Activated T-cell treated with anti-CD3 and anti-CD28 coated beads, Interleukin-2, amount 50 U/mL, for 24 hours (primary cell): ENCODE measurements at regions not wholly inside any gene's neighbourhood (a gene's known extent, or its start where the extent isn't known, plus 50 kb on each side); places are given as distances from the start of the nearest gene placed in this dataset.
"Not testable (repeated sequence)": the region's sequence is repeated elsewhere in the genome, so short reads cannot be mapped to it uniquely, and the experiment has no call there.

Experiments used
- DNase-seq: peaks from one replicate; pipeline ENCODE4 v3.0.0-alpha.2; 2020
- H3K27ac Mint-ChIP-seq: 2 replicates; pipeline ENCODE4 v1.8.0; 2020; ENCODE audit warnings: mild to moderate bottlenecking, mixed read lengths
- H3K27me3 Mint-ChIP-seq: 2 replicates; pipeline ENCODE4 v1.8.0; 2020; ENCODE audit warnings: mixed read lengths
- H3K36me3 Mint-ChIP-seq: 2 replicates; pipeline ENCODE4 v1.8.0; 2020; ENCODE audit warnings: low read depth, mixed read lengths
- H3K4me1 Mint-ChIP-seq: 2 replicates; pipeline ENCODE4 v1.8.0; 2020; ENCODE audit warnings: low read depth, mixed read lengths
- H3K4me3 Mint-ChIP-seq: 2 replicates; pipeline ENCODE4 v1.8.0; 2020; ENCODE audit warnings: mild to moderate bottlenecking, moderate library complexity, mixed read lengths
- H3K9me3 Mint-ChIP-seq: 2 replicates; pipeline ENCODE4 v1.8.0; 2020; ENCODE audit warnings: mixed read lengths

- no peaks in the 10 kb centered on the region for H3K36me3 Mint-ChIP-seq
- no peaks in the 10 kb centered on the region for H3K4me1 Mint-ChIP-seq
- H3K27me3 Mint-ChIP-seq = no peaks in the 10 kb centered on the region
- no peak overlapping the region for H3K4me3 Mint-ChIP-seq
- H3K27ac Mint-ChIP-seq = no peak overlapping the region
- peaks cover 11% of the 10 kb centered on the region for H3K9me3 Mint-ChIP-seq
- no peak for DNase-seq
Measured at GRCh38 chr2:77664491-77664890, 142.3 kb upstream of the LRRTM4 start.

- H3K4me1 Mint-ChIP-seq = no peaks in the 10 kb centered on the region
- H3K9me3 Mint-ChIP-seq = peaks cover 8% of the 10 kb centered on the region
- H3K4me3 Mint-ChIP-seq = no peak overlapping the region
- no peak overlapping the region for H3K27ac Mint-ChIP-seq
- no peaks in the 10 kb centered on the region for H3K36me3 Mint-ChIP-seq
- DNase-seq = no peak
- H3K27me3 Mint-ChIP-seq = no peaks in the 10 kb centered on the region
Measured at GRCh38 chr2:77666251-77666980, 144.2 kb upstream of the LRRTM4 start.

GRCh38 chr2:77684543-77685319, 162.6 kb upstream of the LRRTM4 start:
- H3K27me3 Mint-ChIP-seq, H3K4me1 Mint-ChIP-seq, H3K27ac Mint-ChIP-seq, H3K9me3 Mint-ChIP-seq, H3K36me3 Mint-ChIP-seq, H3K4me3 Mint-ChIP-seq, DNase-seq: not testable (repeated sequence)

GRCh38 chr2:77712601-77713000, 190.4 kb upstream of the LRRTM4 start:
- Mint-ChIP-seq H3K9me3 (peaks cover 13% of the 10 kb centered on the region), H3K4me3 (no peak overlapping the region), H3K27ac (no peak overlapping the region), H3K27me3 (no peaks in the 10 kb centered on the region), H3K36me3 (no peaks in the 10 kb centered on the region), H3K4me1 (no peaks in the 10 kb centered on the region)
- DNase-seq = no peak

GRCh38 chr2:77713412-77713811, 191.2 kb upstream of the LRRTM4 start:
- Mint-ChIP-seq H3K27ac (no peak overlapping the region), H3K27me3 (no peaks in the 10 kb centered on the region), H3K4me1 (no peaks in the 10 kb centered on the region), H3K4me3 (no peak overlapping the region), H3K36me3 (no peaks in the 10 kb centered on the region), H3K9me3 (peaks cover 14% of the 10 kb centered on the region)
- no peak for DNase-seq

- no peak overlapping the region for H3K27ac Mint-ChIP-seq
- H3K4me1 Mint-ChIP-seq = no peaks in the 10 kb centered on the region
- H3K36me3 Mint-ChIP-seq = no peaks in the 10 kb centered on the region
- no peak overlapping the region for H3K4me3 Mint-ChIP-seq
- peaks cover 19% of the 10 kb centered on the region for H3K9me3 Mint-ChIP-seq
- DNase-seq = no peak
- H3K27me3 Mint-ChIP-seq = no peaks in the 10 kb centered on the region
Measured at GRCh38 chr2:77720115-77720514, 197.9 kb upstream of the LRRTM4 start.

GRCh38 chr2:77721593-77721992, 199.4 kb upstream of the LRRTM4 start:
- no peaks in the 10 kb centered on the region for H3K27me3 Mint-ChIP-seq
- no peak overlapping the region for H3K27ac Mint-ChIP-seq
- peaks cover 20% of the 10 kb centered on the region for H3K9me3 Mint-ChIP-seq
- H3K36me3 Mint-ChIP-seq = no peaks in the 10 kb centered on the region
- no peak for DNase-seq
- no peaks in the 10 kb centered on the region for H3K4me1 Mint-ChIP-seq
- no peak overlapping the region for H3K4me3 Mint-ChIP-seq

- Mint-ChIP-seq H3K4me1 (no peaks in the 10 kb centered on the region), H3K9me3 (peaks cover 24% of the 10 kb centered on the region), H3K36me3 (no peaks in the 10 kb centered on the region), H3K4me3 (no peak overlapping the region), H3K27me3 (no peaks in the 10 kb centered on the region), H3K27ac (no peak overlapping the region)
- no peak for DNase-seq
Measured at GRCh38 chr2:77725045-77725444, 202.9 kb upstream of the LRRTM4 start.

GRCh38 chr2:77734662-77735340, 212.6 kb upstream of the LRRTM4 start:
- not testable (repeated sequence) for H3K27ac Mint-ChIP-seq, DNase-seq, H3K36me3 Mint-ChIP-seq, H3K4me1 Mint-ChIP-seq, H3K27me3 Mint-ChIP-seq, H3K4me3 Mint-ChIP-seq
- peaks cover 14% of the 10 kb centered on the region for H3K9me3 Mint-ChIP-seq

GRCh38 chr2:77737236-77737635, 215.1 kb upstream of the LRRTM4 start:
- no peak for DNase-seq
- no peaks in the 10 kb centered on the region for H3K4me1 Mint-ChIP-seq
- no peak overlapping the region for H3K27ac Mint-ChIP-seq
- H3K9me3 Mint-ChIP-seq = peaks cover 15% of the 10 kb centered on the region
- no peak overlapping the region for H3K4me3 Mint-ChIP-seq
- H3K36me3 Mint-ChIP-seq = no peaks in the 10 kb centered on the region
- H3K27me3 Mint-ChIP-seq = no peaks in the 10 kb centered on the region

GRCh38 chr2:77746780-77747179, 224.6 kb upstream of the LRRTM4 start:
- Mint-ChIP-seq H3K4me1 (no peaks in the 10 kb centered on the region), H3K27me3 (no peaks in the 10 kb centered on the region), H3K9me3 (peaks cover 19% of the 10 kb centered on the region), H3K27ac (no peak overlapping the region), H3K36me3 (no peaks in the 10 kb centered on the region), H3K4me3 (no peak overlapping the region)
- no peak for DNase-seq

- not testable (repeated sequence) for DNase-seq, H3K27ac Mint-ChIP-seq, H3K27me3 Mint-ChIP-seq, H3K4me1 Mint-ChIP-seq, H3K4me3 Mint-ChIP-seq, H3K36me3 Mint-ChIP-seq
- peaks cover 13% of the 10 kb centered on the region for H3K9me3 Mint-ChIP-seq
Measured at GRCh38 chr2:77753710-77754345, 231.7 kb upstream of the LRRTM4 start.

- Mint-ChIP-seq H3K4me1 (no peaks in the 10 kb centered on the region), H3K36me3 (no peaks in the 10 kb centered on the region), H3K9me3 (peaks cover 16% of the 10 kb centered on the region), H3K4me3 (no peak overlapping the region), H3K27ac (no peak overlapping the region), H3K27me3 (no peaks in the 10 kb centered on the region)
- no peak for DNase-seq
Measured at GRCh38 chr2:77767388-77768076, 245.4 kb upstream of the LRRTM4 start.

- Mint-ChIP-seq H3K4me3 (no peak overlapping the region), H3K4me1 (no peaks in the 10 kb centered on the region), H3K27ac (no peak overlapping the region), H3K9me3 (peaks cover 24% of the 10 kb centered on the region), H3K36me3 (no peaks in the 10 kb centered on the region), H3K27me3 (no peaks in the 10 kb centered on the region)
- no peak for DNase-seq
Measured at GRCh38 chr2:77768508-77768907, 246.3 kb upstream of the LRRTM4 start.
